ENCODE measurements at regions not wholly inside any gene's neighbourhood (a gene's known extent, or its start where the extent isn't known, plus 50 kb on each side); places are given as distances from the start of the nearest gene placed in this dataset.
"Not testable (repeated sequence)": the region's sequence is repeated elsewhere in the genome, so short reads cannot be mapped to it uniquely, and the experiment has no call there.

DNA sequence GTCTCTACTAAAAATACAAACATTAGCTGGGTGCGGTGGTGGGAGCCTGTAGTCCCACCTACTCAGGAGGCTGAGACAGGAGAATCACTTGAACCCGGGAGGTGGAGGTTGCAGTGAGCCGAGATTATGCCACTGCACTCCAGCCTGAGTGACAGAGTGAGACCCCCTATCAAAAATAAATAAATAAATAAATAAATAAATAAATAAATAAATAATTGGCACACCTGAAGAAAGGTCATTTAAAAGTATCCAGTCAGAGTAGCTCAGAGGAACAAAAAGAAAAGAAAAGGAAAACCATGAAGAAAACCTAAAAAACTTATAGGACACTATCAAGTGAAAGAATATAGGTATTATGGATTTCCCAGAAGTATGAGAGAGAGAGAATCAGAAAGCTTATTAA is 330.1 kb upstream of the AR start:
- H3K4me1 Mint-ChIP-seq; H3K36me3 Mint-ChIP-seq; H3K27me3 Mint-ChIP-seq; ATAC-seq (ENCODE audit: low read depth in 2 of 2); DNase-seq; H3K4me3 Mint-ChIP-seq; H3K27ac Mint-ChIP-seq: not testable (repeated sequence)
- H3K9me3 Mint-ChIP-seq = peaks cover 3 to 20% (median 10%) of the 10 kb centered on the region in 7 donors

DNA sequence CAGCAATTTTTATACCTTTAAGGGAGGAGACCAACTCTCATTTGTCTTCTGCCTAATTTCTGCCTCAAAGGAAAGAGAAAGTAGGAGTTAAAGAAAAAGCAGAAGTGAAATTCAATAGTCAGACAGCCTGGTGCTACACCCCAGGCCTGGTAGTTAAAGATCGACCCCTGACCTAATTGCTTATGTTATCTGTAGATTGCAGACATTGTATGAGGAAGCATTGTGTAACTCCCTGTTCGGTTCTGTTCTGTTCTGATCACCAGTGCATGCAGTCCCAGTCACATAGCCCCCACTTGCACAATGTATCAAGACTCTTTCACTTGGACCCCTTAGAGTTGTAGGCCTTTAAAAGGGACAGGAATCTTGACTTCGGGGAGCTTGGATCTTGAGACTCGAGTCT is 335.9 kb upstream of the AR start:
- ATAC-seq (ENCODE audit: low read depth in 2 of 2) = no peak
- H3K4me3 Mint-ChIP-seq = no peak overlapping the region
- DNase-seq = no peak
- H3K9me3 Mint-ChIP-seq = peaks cover 1 to 9% (median 4%) of the 10 kb centered on the region in 7 donors
- no peaks in the 10 kb centered on the region for H3K36me3 Mint-ChIP-seq
- H3K27me3 Mint-ChIP-seq = no peaks in the 10 kb centered on the region
- peaks cover 0 to 3% (median 0%) of the 10 kb centered on the region in 3 donors for H3K4me1 Mint-ChIP-seq
- H3K27ac Mint-ChIP-seq = no peak overlapping the region

DNA sequence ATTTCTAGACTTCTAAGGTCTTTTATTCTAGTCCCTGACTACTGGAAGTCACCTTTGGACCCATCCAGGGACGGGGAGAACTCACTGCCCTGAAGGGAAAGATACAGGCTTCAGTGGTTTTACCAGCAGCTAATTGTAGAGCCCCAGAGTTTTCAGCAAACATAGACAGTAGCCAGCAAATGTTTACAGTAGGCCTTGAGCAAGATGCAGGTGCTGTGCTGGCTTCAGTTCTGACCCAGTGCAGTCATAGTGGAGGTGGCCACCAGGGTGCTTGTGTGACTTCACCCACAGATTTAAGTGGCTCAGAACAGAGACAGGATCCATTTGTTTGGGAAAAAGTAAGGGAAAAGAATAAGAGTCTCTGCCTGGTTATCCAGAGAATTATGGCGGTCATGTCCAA is 384.4 kb upstream of the AR start:
- Mint-ChIP-seq H3K27me3 (no peaks in the 10 kb centered on the region), H3K9me3 (peaks cover 0 to 9% (median 3%) of the 10 kb centered on the region in 7 donors), H3K36me3 (no peaks in the 10 kb centered on the region), H3K4me1 (no peaks in the 10 kb centered on the region), H3K4me3 (no peak overlapping the region), H3K27ac (no peak overlapping the region)
- ATAC-seq (ENCODE audit: low read depth in 2 of 2) (no peak), DNase-seq (no peak)

DNA sequence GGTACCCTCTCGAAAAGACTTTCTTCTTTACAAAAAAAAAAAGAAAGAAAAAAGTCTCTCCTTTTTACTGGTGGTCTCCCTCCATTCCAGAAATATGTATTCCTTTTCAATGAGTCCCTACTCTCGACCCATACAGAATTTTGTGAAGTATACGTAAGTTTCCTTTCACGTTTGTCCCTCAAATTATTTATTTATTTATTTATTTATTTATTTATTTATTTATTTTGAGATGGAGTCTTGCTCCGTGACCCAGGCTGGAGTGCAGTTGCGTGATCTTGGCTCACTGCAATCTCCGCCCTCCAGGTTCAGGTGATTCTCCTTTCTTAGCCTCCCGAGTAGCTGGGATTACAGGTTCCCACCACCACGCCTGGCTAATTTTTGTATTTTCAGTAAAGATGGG is 429.2 kb upstream of the AR start:
- ATAC-seq (ENCODE audit: low read depth in 2 of 2) (no peak), DNase-seq (no peak)
- Mint-ChIP-seq H3K36me3 (no peaks in the 10 kb centered on the region), H3K27ac (no peak overlapping the region), H3K27me3 (no peaks in the 10 kb centered on the region), H3K4me1 (no peaks in the 10 kb centered on the region), H3K4me3 (no peak overlapping the region), H3K9me3 (peaks cover 0 to 4% (median 2%) of the 10 kb centered on the region in 7 donors)

DNA sequence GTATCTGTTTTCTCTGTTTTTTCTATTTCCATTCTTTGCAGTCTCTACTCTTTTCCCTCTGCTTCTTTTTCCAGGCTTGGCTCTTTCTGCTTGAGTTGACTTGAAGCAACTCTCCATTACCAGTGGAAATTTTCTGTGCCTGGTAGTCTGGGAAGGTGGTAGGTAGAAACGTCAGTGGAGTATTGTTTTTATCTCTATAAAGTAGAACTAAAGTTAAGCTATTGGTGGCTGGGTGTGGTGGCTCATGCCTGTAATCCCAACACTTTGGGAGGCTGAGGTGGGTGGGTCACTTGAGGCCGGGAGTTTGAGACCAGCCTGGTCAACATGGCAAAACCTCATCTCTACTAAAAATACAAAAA is 438.1 kb upstream of the AR start:
- Mint-ChIP-seq H3K4me3 (no peak overlapping the region), H3K27ac (no peak overlapping the region), H3K4me1 (no peaks in the 10 kb centered on the region), H3K27me3 (no peaks in the 10 kb centered on the region), H3K9me3 (peaks cover 0 to 8% (median 0%) of the 10 kb centered on the region in 7 donors), H3K36me3 (no peaks in the 10 kb centered on the region)
- no peak for ATAC-seq (ENCODE audit: low read depth in 2 of 2)
- DNase-seq = no peak

DNA sequence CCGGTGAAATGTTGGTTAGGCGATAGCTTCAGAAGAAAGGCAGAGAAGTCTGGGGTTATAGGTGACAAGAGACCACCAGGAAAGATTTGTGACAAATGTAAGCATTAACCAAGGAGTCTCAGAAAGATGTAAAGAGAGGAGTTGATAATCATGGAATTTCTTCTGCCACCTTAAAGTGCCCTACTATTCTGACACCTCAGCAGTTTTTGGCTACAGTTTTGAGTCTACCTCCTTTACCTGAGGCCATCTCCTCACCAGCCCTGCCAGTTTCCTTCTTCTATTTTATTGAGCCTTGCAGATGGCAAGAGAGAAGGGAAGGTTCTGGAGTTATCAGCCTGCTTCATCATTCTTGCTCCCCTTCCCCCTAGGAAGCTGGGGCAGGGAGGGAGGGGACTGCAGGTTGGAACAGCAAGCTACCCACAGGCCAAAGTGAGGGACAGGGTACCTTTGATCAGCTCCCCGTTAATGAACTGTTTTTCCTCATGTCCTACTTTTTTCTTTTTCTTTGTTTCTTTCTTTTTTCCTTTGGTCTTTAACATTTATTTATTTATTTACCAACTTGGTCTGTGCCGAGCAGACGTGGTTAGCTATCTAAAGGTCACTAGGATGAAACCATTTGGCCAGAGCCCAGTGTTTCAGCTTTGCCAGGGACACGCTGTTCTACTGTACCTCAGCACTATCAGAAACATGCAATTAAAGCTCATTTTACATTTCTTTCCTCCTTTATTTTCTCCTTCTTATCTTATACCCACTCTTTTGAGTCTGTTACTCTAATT is 438.7 kb upstream of the AR start:
- ATAC-seq (ENCODE audit: low read depth in 2 of 2) (no peak), DNase-seq (no peak)
- H3K36me3 Mint-ChIP-seq = no peaks in the 10 kb centered on the region
- peaks cover 0 to 8% (median 0%) of the 10 kb centered on the region in 7 donors for H3K9me3 Mint-ChIP-seq
- H3K4me1 Mint-ChIP-seq = no peaks in the 10 kb centered on the region
- no peaks in the 10 kb centered on the region for H3K27me3 Mint-ChIP-seq
- no peak overlapping the region for H3K4me3 Mint-ChIP-seq
- no peak overlapping the region for H3K27ac Mint-ChIP-seq

DNA sequence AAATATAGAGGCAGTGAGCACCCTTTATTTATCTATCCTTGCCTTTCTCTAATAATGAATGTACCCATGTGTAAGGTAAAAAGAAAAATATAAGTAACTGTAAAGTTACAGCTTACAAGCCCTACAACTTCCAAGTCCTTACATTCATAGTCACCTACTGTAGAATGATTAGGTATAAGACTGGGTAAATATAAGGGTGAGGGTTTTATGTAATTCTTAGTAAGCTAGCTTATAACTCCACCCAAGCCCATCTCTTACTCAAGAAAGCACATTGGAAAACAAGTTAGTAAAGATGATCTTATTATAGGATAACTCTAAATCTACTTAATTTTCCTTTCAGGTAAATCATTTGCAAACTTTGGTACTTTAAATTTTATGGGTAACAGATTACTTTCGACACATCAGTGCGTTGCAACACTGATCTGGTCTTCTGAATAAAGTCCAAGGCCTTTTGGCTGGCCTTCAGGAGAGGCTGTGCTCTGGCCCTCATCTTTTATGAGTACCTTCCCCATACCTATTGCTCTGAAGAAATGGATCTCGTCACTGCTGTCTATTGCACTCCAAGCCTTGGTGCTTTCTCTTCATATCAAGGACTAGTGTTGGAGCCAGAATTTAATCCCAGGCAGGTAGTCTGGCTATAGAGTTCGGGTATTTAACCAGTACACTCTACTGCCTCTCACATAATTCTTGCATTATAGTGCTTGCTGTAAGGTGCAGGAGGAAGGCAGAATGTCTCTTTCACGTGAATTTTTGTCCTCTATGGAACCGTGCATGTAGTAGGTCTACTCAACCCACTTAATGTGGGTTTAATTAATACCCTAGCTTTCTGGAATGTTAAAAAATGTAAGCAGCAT is 443.6 kb upstream of the AR start:
- Mint-ChIP-seq H3K9me3 (peaks cover 0 to 6% (median 0%) of the 10 kb centered on the region in 7 donors), H3K36me3 (no peaks in the 10 kb centered on the region), H3K4me1 (no peaks in the 10 kb centered on the region), H3K4me3 (no peak overlapping the region), H3K27ac (no peak overlapping the region), H3K27me3 (no peaks in the 10 kb centered on the region)
- no peak for DNase-seq
- ATAC-seq (ENCODE audit: low read depth in 2 of 2) = no peak

DNA sequence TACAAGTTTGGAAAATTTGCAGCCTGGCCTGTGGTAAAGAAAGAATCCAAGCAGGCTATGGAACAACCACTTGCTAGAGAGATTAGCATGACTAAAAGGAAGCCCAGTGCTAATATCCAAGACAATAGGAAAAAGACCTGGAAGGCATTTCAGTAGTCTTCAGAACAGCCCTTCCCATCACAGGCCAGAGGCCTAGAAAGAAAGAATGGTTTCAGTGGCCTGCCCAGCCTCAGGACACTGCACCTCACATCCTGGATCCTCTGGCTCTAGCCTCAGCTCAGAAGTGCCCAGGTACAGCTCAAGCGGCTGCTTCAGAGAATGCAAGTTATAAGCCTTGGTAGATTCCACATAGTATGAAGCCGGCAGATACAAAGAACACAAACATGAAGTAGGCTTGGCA is 449.8 kb upstream of the AR start:
- H3K36me3 Mint-ChIP-seq = no peaks in the 10 kb centered on the region
- no peak for DNase-seq
- ATAC-seq (ENCODE audit: low read depth in 2 of 2) = no peak
- no peaks in the 10 kb centered on the region for H3K4me1 Mint-ChIP-seq
- H3K27ac Mint-ChIP-seq = no peak overlapping the region
- H3K4me3 Mint-ChIP-seq = no peak overlapping the region
- H3K9me3 Mint-ChIP-seq = peaks cover 0 to 4% (median 0%) of the 10 kb centered on the region in 7 donors
- H3K27me3 Mint-ChIP-seq = no peaks in the 10 kb centered on the region

DNA sequence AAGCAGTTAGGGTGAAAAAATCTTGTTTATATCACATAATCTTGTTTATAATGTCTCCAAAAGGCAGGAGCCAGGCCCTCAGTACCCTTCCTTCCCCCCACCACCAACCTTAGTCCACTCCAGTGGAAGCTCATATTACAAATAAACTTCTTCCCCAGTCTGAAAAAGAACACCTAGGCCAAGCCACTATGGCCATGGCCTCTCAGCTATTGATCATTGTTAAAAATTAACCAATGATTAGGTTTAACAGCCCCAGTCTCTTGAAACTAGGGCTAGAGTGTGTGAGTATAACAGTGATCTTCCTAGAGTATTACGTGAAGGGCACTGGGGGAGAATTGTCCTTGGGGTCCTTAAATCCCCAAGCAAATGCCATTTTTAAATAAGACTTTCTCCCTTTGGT is 411.9 kb upstream of the EDA2R start:
- H3K4me3 Mint-ChIP-seq = no peak overlapping the region
- H3K27ac Mint-ChIP-seq = no peak overlapping the region
- H3K4me1 Mint-ChIP-seq = no peaks in the 10 kb centered on the region
- no peaks in the 10 kb centered on the region for H3K36me3 Mint-ChIP-seq
- no peaks in the 10 kb centered on the region for H3K27me3 Mint-ChIP-seq
- H3K9me3 Mint-ChIP-seq = peaks cover 0 to 2% (median 0%) of the 10 kb centered on the region in 7 donors
- DNase-seq (no peak), ATAC-seq (ENCODE audit: low read depth in 2 of 2) (no peak)

DNA sequence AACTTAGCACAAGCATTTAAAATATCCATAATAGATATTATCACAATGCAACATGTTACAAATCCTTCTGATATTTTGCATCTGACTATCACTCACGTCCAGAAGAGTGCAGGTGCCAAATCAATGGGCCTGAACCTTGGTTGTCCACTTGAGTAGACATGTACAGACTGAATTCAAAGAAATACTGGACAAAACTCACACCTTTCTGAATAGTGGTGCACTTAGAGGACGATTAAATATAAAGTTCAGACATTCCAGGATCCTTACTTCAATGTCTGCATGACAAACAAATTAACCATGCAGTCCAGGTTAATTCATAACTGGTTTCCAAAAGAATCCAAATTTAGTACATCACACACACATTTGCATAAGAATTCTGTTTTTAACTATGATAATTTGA is 406.0 kb upstream of the EDA2R start:
- ATAC-seq (ENCODE audit: low read depth in 2 of 2) (no peak), DNase-seq (no peak)
- H3K4me1 Mint-ChIP-seq = no peaks in the 10 kb centered on the region
- no peaks in the 10 kb centered on the region for H3K36me3 Mint-ChIP-seq
- H3K27ac Mint-ChIP-seq = no peak overlapping the region
- no peak overlapping the region for H3K4me3 Mint-ChIP-seq
- peaks cover 0 to 1% (median 0%) of the 10 kb centered on the region in 7 donors for H3K9me3 Mint-ChIP-seq
- H3K27me3 Mint-ChIP-seq = no peaks in the 10 kb centered on the region

DNA sequence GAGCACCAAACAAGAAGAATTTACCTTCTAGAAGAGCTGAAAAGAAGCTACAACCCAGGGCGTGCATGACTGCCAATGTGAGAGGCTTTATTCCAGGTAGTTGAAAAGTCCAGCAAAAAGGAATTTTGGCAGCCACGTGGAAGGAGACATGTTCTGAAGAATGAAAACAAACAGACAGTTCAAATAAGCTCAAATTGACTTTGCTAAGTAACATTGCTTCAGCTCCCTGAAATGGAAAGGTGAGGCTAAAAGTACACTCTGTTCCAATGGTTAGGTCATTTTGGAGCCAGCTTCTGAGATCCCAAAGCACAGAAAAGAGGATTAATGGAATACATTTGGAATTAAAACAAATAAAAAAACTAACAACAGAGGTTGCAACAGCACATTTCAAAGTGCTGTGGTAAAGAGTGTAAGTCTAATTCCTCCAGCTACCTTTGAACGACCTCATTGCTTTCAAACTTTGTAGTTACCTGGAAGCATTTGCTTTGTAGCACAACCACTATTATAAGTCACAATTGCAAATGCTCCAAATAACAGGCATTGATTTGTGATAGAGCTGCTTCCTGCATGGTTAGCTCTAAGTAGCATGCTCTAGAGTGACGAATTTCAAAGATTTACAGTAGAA is 405.3 kb upstream of the EDA2R start:
- Mint-ChIP-seq H3K4me3 (no peak overlapping the region), H3K4me1 (no peaks in the 10 kb centered on the region), H3K9me3 (peaks cover 0 to 2% (median 0%) of the 10 kb centered on the region in 7 donors), H3K36me3 (no peaks in the 10 kb centered on the region), H3K27me3 (no peaks in the 10 kb centered on the region), H3K27ac (no peak overlapping the region)
- ATAC-seq (ENCODE audit: low read depth in 2 of 2) = no peak
- DNase-seq = no peak

DNA sequence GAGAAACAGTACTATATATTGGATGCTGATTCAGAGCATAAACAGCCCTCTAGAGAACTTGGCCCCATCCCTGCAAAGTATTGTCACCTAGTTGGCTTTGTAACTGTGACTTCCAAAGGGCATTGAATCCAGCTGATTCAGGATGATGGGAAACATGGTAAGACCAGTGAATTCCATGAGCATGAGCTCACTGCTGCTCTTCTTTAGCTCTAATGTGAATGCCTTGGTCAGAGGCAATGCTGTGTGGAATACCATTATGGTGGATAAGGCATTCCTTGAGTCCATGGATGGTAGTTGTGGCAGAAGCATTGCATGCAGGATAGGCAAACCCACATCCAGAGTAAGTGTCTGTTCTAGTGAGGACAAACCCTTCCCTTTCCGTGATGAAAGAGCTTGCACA is 365.6 kb upstream of the EDA2R start:
- Mint-ChIP-seq H3K4me1 (no peaks in the 10 kb centered on the region), H3K9me3 (peaks cover 0 to 12% (median 10%) of the 10 kb centered on the region in 7 donors), H3K36me3 (no peaks in the 10 kb centered on the region), H3K27me3 (no peaks in the 10 kb centered on the region), H3K4me3 (no peak overlapping the region), H3K27ac (no peak overlapping the region)
- DNase-seq = no peak
- no peak for ATAC-seq (ENCODE audit: low read depth in 2 of 2)

DNA sequence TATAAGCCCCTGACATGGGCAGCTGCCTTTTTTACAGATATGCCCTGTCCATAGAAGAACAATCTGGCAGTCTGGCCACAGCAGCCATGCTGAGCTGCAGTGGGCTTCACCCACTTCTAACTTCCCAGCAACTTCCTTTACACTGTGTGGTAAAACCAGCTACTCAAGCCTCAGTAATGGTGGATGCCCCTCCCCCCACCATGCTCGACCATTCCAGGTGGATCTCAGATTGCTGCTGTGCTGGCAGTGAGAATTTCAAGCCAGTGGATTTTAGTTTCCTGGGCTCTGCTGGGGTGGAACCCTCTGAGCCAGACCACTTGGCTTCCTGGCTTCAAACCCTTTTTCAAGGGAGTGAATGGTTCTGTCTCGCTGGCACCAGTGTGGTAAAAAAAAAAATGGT is 355.9 kb upstream of the EDA2R start:
- DNase-seq (no peak), ATAC-seq (ENCODE audit: low read depth in 2 of 2) (no peak)
- Mint-ChIP-seq H3K9me3 (peaks cover 0 to 6% (median 2%) of the 10 kb centered on the region in 7 donors), H3K27me3 (no peaks in the 10 kb centered on the region), H3K36me3 (no peaks in the 10 kb centered on the region), H3K4me1 (no peaks in the 10 kb centered on the region), H3K27ac (no peak overlapping the region), H3K4me3 (no peak overlapping the region)

DNA sequence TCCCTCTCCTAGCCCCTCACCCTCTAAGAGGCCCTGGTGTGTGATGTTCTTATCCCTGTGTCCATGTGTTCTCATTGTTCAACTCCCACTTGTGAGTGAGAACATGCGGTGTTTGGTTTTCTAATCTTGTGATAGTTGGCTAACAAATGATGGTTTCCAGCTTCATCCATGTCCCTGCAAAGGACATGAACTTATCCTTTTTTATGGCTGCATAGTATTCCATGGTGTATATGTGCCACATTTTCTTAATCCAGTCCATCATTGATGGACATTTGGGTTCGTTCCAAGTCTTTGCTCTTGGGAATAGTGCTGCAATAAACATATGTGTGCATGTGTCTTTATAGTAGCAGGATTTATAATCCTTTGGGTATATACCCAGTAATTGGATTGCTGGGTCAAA is 353.2 kb upstream of the EDA2R start:
- DNase-seq; H3K4me1 Mint-ChIP-seq; H3K4me3 Mint-ChIP-seq; ATAC-seq (ENCODE audit: low read depth in 2 of 2); H3K27ac Mint-ChIP-seq; H3K36me3 Mint-ChIP-seq; H3K27me3 Mint-ChIP-seq: not testable (repeated sequence)
- peaks cover 0 to 18% (median 4%) of the 10 kb centered on the region in 7 donors for H3K9me3 Mint-ChIP-seq
